GM12864 (cell line): ENCODE measurements at regions not wholly inside any gene's neighbourhood (a gene's known extent, or its start where the extent isn't known, plus 50 kb on each side); places are given as distances from the start of the nearest gene placed in this dataset.
"Not testable (repeated sequence)": the region's sequence is repeated elsewhere in the genome, so short reads cannot be mapped to it uniquely, and the experiment has no call there.

Experiments used
- DNase-seq: peaks from one replicate; pipeline ENCODE4 v3.0.0-alpha.2; 2011; ENCODE audit warnings: low read depth
- H3K4me3 ChIP-seq: 2 replicates; pipeline ENCODE4 v1.5.1; 2011; ENCODE audit warnings: mild to moderate bottlenecking, low read depth, low read length, control low read depth
- CTCF ChIP-seq: IDR thresholded peaks from 2 replicates; pipeline ENCODE4 v1.5.1; 2011; ENCODE audit warnings: low read depth, mild to moderate bottlenecking, moderate library complexity, low read length, control low read depth, inconsistent platforms; ENCODE audit errors: missing control alignments

GRCh38 chr4:129282293-129282692 is 186.3 kb downstream of the C4orf33 start:
- H3K4me3 ChIP-seq: no peak overlapping the region
- DNase-seq: no peak
- no peak for TF ChIP-seq CTCF

- not testable (repeated sequence) for DNase-seq, H3K4me3 ChIP-seq
These were observed 196.2 kb downstream of the C4orf33 start for GRCh38 chr4:129292194-129292593.

GRCh38 chr4:129314781-129315180 is 218.8 kb downstream of the C4orf33 start:
- TF ChIP-seq CTCF: no peak
- no peak for DNase-seq
- no peak overlapping the region for H3K4me3 ChIP-seq

GRCh38 chr4:129322920-129323319 is 227.0 kb downstream of the C4orf33 start:
- TF ChIP-seq CTCF: no peak
- no peak for DNase-seq
- no peak overlapping the region for H3K4me3 ChIP-seq

GRCh38 chr4:129323658-129324057 is 227.7 kb downstream of the C4orf33 start:
- H3K4me3 ChIP-seq: no peak overlapping the region
- no peak for DNase-seq
- no peak for TF ChIP-seq CTCF

GRCh38 chr4:129326571-129327460 is 230.9 kb downstream of the C4orf33 start:
- no peak overlapping the region for H3K4me3 ChIP-seq
- TF ChIP-seq CTCF: no peak
- DNase-seq: no peak

GRCh38 chr4:129327637-129328036 is 231.7 kb downstream of the C4orf33 start:
- DNase-seq: no peak
- TF ChIP-seq CTCF: no peak
- no peak overlapping the region for H3K4me3 ChIP-seq
